DND-41 (cell line): ENCODE measurements at regions not wholly inside any gene's neighbourhood (a gene's known extent, or its start where the extent isn't known, plus 50 kb on each side); places are given as distances from the start of the nearest gene placed in this dataset.

ENCODE experiments used
- CTCF ChIP-seq: IDR thresholded peaks from 2 replicates; pipeline ENCODE4 v1.5.1; 2012; ENCODE audit warnings: borderline replicate concordance, low read length, moderate library complexity, mild to moderate bottlenecking; ENCODE audit not compliant: poor library complexity, severe bottlenecking; ENCODE audit errors: extremely low read depth
- EZH2 ChIP-seq: IDR thresholded peaks from 3 replicates; pipeline ENCODE4 v1.6.1; 2012; ENCODE audit warnings: borderline replicate concordance, low read depth, mild to moderate bottlenecking, moderate library complexity, low read length, inconsistent platforms; ENCODE audit not compliant: severe bottlenecking

GRCh38 chr5:115703514-115703913, 77.7 kb upstream of the TMED7 start:
- TF ChIP-seq CTCF (no peak), EZH2 (no peak)
